Mesothelial cell of epicardium (in vitro differentiated cells): ENCODE measurements at regions not wholly inside any gene's neighbourhood (a gene's known extent, or its start where the extent isn't known, plus 50 kb on each side); places are given as distances from the start of the nearest gene placed in this dataset.

Experiments used
- DNase-seq, 2 experiments: peaks; one replicate each; pipeline ENCODE4 v3.0.0; 2021; ENCODE audit warnings: low spot score in 2 of 2; ENCODE audit not compliant: unreplicated experiment in 2 of 2
- H3K27ac Mint-ChIP-seq: 2 replicates; pipeline ENCODE4 v1.8.0; 2021; ENCODE audit warnings: mixed read lengths
- H3K27me3 Mint-ChIP-seq: 2 replicates; pipeline ENCODE4 v1.8.0; 2021; ENCODE audit warnings: low read depth, mixed read lengths
- H3K36me3 Mint-ChIP-seq: 2 replicates; pipeline ENCODE4 v1.8.0; 2021; ENCODE audit warnings: mixed read lengths
- H3K4me1 Mint-ChIP-seq: 2 replicates; pipeline ENCODE4 v1.8.0; 2021; ENCODE audit warnings: mixed read lengths
- H3K4me3 Mint-ChIP-seq: 2 replicates; pipeline ENCODE4 v1.8.0; 2021; ENCODE audit warnings: mild to moderate bottlenecking, moderate library complexity, mixed read lengths
- H3K9me3 Mint-ChIP-seq: 2 replicates; pipeline ENCODE4 v1.8.0; 2021; ENCODE audit warnings: mixed read lengths
- CTCF ChIP-seq: fragments of 200-600 bp; sonication (generic); IDR thresholded peaks from one replicate; pipeline ENCODE4 v1.5.0; 2021; ENCODE audit warnings: antibody characterized with exemption; ENCODE audit not compliant: unreplicated experiment

GRCh38 chr11:69398529-69399492, 82.7 kb upstream of the LINC01488 start:
- no peaks in the 10 kb centered on the region for H3K27me3 Mint-ChIP-seq
- H3K4me1 Mint-ChIP-seq, result peaks cover 11% of the 10 kb centered on the region
- no peak overlapping the region for H3K27ac Mint-ChIP-seq
- H3K9me3 Mint-ChIP-seq, result peaks cover 11% of the 10 kb centered on the region
- no peak for DNase-seq
- no peak overlapping the region for H3K4me3 Mint-ChIP-seq
- TF ChIP-seq CTCF, result no peak
- H3K36me3 Mint-ChIP-seq, result no peaks in the 10 kb centered on the region

DNA sequence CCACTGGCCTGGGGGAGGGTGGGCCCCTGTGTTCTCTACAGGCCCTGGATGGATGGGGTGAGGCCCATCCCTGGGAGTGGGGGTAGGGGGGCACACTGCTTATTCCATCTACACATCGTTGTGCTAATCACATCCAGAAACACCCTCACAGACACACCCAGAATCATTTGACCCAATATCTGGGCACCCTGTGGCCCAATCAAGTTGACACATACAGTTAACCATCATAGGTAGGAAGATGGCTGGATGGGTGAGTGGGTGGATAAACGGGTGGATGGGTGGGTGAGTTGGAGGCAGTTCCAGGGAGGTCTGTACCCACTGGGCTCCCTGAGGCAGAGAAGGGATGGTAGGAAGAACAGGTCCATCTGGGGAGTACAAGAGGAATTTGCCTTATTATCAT, 81.3 kb upstream of the LINC01488 start:
- Mint-ChIP-seq H3K36me3 (no peaks in the 10 kb centered on the region), H3K4me1 (peaks cover 11% of the 10 kb centered on the region), H3K27me3 (no peaks in the 10 kb centered on the region), H3K9me3 (peaks cover 11% of the 10 kb centered on the region), H3K4me3 (no peak overlapping the region), H3K27ac (no peak overlapping the region)
- DNase-seq, result no peak
- no peak for TF ChIP-seq CTCF

DNA sequence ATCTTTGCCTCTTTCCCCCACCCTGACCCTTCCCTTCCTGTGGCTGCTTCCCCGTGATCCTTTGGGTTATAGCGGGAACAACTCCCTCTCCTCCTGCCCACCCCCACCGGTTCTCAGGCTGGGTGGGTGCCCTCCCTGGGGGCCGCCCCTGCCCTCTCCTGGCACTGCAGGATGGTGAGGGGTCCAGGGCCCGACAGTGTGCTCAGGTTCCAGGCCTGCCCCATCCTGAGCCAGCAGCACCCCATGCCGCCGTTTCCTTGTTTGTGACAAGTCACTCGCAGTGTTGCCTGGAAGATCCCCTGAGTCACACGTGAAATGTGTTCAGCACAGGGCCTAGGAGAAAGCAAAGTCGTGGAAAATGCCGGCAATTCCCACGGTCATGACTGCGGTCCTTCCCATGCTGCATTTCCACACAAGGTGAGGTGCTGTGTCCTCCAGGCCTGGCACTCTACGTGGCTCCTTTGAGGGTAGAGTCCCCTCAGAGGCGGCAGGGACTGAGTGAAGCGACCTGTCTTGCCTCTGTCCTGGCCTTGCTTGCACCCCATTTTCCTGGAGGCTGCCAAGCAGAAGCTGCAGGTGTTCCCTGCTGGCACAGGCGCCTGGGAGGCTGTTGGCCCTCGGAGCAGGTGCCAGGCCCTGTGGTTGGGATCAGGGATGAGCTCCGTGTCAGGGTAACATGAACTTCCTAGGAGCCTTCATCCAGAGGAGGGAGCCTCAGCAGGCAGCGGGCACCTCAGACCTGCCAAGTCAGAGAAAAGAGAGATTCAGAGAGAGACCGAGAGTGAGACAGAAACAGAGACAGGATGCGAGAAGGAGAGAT, 80.5 kb upstream of the LINC01488 start:
- no peaks in the 10 kb centered on the region for H3K27me3 Mint-ChIP-seq
- no peak overlapping the region for H3K4me3 Mint-ChIP-seq
- peaks cover 11% of the 10 kb centered on the region for H3K9me3 Mint-ChIP-seq
- no peak for TF ChIP-seq CTCF
- no peak overlapping the region for H3K27ac Mint-ChIP-seq
- H3K36me3 Mint-ChIP-seq, result no peaks in the 10 kb centered on the region
- H3K4me1 Mint-ChIP-seq, result peaks cover 11% of the 10 kb centered on the region
- DNase-seq, result no peak

DNA sequence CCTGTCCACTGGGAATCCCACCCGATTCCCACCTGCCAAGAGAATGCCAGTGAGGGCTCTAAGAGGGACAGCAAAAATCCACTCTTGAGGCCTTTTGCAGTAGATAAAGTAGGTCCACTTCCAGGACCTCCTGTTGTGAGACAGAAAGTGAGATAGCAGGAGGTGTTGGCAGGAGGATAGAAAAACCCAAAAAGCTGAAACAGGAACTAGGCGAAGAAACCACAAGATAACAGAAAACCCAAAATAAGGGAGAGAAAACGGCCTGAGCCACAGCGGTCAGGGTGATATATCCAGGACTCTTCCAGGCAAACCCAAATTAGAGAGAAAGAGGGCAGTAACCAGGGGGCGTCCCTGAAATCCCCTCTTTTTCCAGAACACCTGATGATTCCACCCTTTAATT, 79.7 kb upstream of the LINC01488 start:
- H3K27me3 Mint-ChIP-seq, result no peaks in the 10 kb centered on the region
- H3K4me1 Mint-ChIP-seq, result peaks cover 11% of the 10 kb centered on the region
- TF ChIP-seq CTCF, result no peak
- no peak for DNase-seq
- no peak overlapping the region for H3K27ac Mint-ChIP-seq
- H3K9me3 Mint-ChIP-seq, result peaks cover 11% of the 10 kb centered on the region
- no peaks in the 10 kb centered on the region for H3K36me3 Mint-ChIP-seq
- no peak overlapping the region for H3K4me3 Mint-ChIP-seq

DNA sequence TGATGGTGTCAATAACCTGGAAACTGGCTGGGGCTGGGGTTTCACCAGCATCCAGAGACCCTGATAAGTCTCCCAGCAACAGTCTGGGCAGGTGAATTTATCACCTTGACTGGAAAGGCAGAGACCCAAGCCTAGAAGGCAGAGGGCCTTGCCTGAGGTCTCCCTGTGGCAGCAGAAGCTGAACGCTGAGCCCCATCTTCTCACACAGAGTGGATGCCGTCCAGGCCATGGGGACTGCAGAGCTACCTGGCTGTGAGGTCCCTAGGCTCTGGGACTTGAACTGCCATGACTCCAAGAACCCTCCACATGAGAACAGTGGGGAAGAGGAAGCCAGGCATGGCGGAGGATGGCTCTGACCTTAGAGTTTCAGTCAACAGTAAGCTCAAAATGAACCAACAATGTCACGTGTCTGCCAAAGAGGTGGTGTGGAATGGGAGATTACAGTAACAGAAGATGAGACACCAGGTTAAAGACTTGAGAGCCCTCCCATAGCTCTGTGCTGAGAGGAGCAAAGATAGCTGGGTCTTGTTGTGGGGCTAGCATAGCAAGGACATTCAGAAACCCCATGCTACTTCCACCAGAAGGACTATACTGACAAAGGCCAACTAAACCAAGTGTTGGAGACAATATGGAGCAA, 79.1 kb upstream of the LINC01488 start:
- no peak for DNase-seq
- peaks cover 11% of the 10 kb centered on the region for H3K4me1 Mint-ChIP-seq
- H3K4me3 Mint-ChIP-seq, result no peak overlapping the region
- no peaks in the 10 kb centered on the region for H3K36me3 Mint-ChIP-seq
- peaks cover 11% of the 10 kb centered on the region for H3K9me3 Mint-ChIP-seq
- H3K27me3 Mint-ChIP-seq, result no peaks in the 10 kb centered on the region
- TF ChIP-seq CTCF, result no peak
- no peak overlapping the region for H3K27ac Mint-ChIP-seq
